ENCODE measurements at regions not wholly inside any gene's neighbourhood (a gene's known extent, or its start where the extent isn't known, plus 50 kb on each side); places are given as distances from the start of the nearest gene placed in this dataset.

GRCh38 chr2:126367361-126367760, 288.6 kb upstream of the GYPC start:
- TF ChIP-seq CTCF (IDR thresholded peaks at IDR 0.05; ENCODE audit: insufficient read depth, low read depth, low read length) = no peak
- no peak overlapping the region for H3K4me3 ChIP-seq (ENCODE audit: low read depth, low read length)
- DNase-seq (ENCODE audit: low read depth) = no peak

- no peak overlapping the region for H3K4me3 ChIP-seq (ENCODE audit: low read depth, low read length)
- no peak for TF ChIP-seq CTCF (IDR thresholded peaks at IDR 0.05; ENCODE audit: insufficient read depth, low read depth, low read length)
- DNase-seq (ENCODE audit: low read depth) = no peak
Measured at GRCh38 chr2:126368758-126369157, 287.2 kb upstream of the GYPC start.

GRCh38 chr2:126370201-126370600, 285.8 kb upstream of the GYPC start:
- no peak for DNase-seq (ENCODE audit: low read depth)
- no peak overlapping the region for H3K4me3 ChIP-seq (ENCODE audit: low read depth, low read length)
- TF ChIP-seq CTCF (IDR thresholded peaks at IDR 0.05; ENCODE audit: insufficient read depth, low read depth, low read length) = no peak

GRCh38 chr2:126372406-126372805, 283.6 kb upstream of the GYPC start:
- no peak for DNase-seq (ENCODE audit: low read depth)
- TF ChIP-seq CTCF (IDR thresholded peaks at IDR 0.05; ENCODE audit: insufficient read depth, low read depth, low read length) = no peak
- H3K4me3 ChIP-seq (ENCODE audit: low read depth, low read length) = no peak overlapping the region

- TF ChIP-seq CTCF (IDR thresholded peaks at IDR 0.05; ENCODE audit: insufficient read depth, low read depth, low read length) = no peak
Measured at GRCh38 chr2:126378176-126378575, 277.8 kb upstream of the GYPC start.

GRCh38 chr2:126381091-126381490, 274.9 kb upstream of the GYPC start:
- no peak for TF ChIP-seq CTCF (IDR thresholded peaks at IDR 0.05; ENCODE audit: insufficient read depth, low read depth, low read length)
- no peak for DNase-seq (ENCODE audit: low read depth)
- H3K4me3 ChIP-seq (ENCODE audit: low read depth, low read length) = no peak overlapping the region

More at GRCh38 chr2:126378176-126378575, 277.8 kb upstream of the GYPC start:
- no peak overlapping the region for H3K4me3 ChIP-seq (ENCODE audit: low read depth, low read length)
- no peak for DNase-seq (ENCODE audit: low read depth)

GRCh38 chr2:126382998-126383397, 273.0 kb upstream of the GYPC start:
- no peak for TF ChIP-seq CTCF (IDR thresholded peaks at IDR 0.05; ENCODE audit: insufficient read depth, low read depth, low read length)
- no peak overlapping the region for H3K4me3 ChIP-seq (ENCODE audit: low read depth, low read length)
- no peak for DNase-seq (ENCODE audit: low read depth)
